ENCODE measurements at regions not wholly inside any gene's neighbourhood (a gene's known extent, or its start where the extent isn't known, plus 50 kb on each side); places are given as distances from the start of the nearest gene placed in this dataset.
"Not testable (repeated sequence)": the region's sequence is repeated elsewhere in the genome, so short reads cannot be mapped to it uniquely, and the experiment has no call there.

- not testable (repeated sequence) for TF ChIP-seq EZH2 (IDR thresholded peaks at IDR 0.05; ENCODE audit: low read depth); CTCF (conservative IDR thresholded peaks at IDR 0.05)
These were observed 52.4 kb upstream of the APOD start for GRCh38 chr3:195635898-195636685.
